ENCODE measurements at regions not wholly inside any gene's neighbourhood (a gene's known extent, or its start where the extent isn't known, plus 50 kb on each side); places are given as distances from the start of the nearest gene placed in this dataset.

DNA sequence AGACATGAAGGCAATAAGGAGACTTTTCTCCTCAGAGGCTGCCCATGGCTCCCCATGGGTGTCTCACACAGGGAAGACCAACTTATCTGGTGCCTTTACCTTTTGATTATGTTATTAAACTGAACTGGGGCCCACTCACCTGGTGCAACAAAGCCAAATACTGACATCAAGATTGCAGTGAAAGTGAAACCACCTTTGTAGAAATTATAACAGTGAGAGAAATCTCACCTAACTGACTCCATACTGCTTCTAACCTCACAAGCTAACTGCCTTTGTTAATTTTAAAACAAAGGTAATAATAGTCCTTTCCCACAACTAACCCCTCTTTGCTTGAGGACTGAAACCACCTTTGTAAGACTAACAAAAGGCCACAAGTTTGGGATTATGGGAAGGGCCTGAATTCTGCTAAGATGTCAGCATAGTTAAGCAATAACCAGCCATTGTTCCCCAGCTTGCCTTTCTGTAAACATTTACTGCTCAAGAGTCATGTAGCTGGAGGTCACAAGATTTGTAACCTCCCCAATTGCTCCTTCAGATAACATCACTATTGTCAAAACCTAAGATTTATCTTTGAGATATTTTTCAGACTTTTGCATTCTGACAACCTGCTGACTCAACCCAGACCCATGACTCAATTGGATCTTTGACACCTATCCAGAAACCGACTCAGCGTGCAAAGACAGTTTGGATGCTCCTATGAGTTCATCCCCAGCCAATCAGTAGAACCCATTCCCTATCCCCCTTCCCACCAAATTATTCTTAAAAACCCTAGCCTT, 420.3 kb upstream of the CFAP20DC start:
- no peak for DNase-seq (ENCODE audit: extremely low spot score)
- TF ChIP-seq SP1 (IDR thresholded peaks at IDR 0.05): no peak
- TF ChIP-seq FOXA1 (IDR thresholded peaks at IDR 0.05): no peak
- TF ChIP-seq ARNT (IDR thresholded peaks at IDR 0.05): no peak
- no peak for TF ChIP-seq SUZ12 (IDR thresholded peaks at IDR 0.05)
- no peak for TF ChIP-seq ELF4 (IDR thresholded peaks at IDR 0.05)
- TF ChIP-seq ZNF384 (IDR thresholded peaks at IDR 0.05): no peak
- no peak for TF ChIP-seq CTBP1 (IDR thresholded peaks at IDR 0.05; ENCODE audit: borderline replicate concordance)
- no peak for TF ChIP-seq LEF1 (IDR thresholded peaks at IDR 0.05; ENCODE audit: borderline replicate concordance)
- TF ChIP-seq, protein P1, sequence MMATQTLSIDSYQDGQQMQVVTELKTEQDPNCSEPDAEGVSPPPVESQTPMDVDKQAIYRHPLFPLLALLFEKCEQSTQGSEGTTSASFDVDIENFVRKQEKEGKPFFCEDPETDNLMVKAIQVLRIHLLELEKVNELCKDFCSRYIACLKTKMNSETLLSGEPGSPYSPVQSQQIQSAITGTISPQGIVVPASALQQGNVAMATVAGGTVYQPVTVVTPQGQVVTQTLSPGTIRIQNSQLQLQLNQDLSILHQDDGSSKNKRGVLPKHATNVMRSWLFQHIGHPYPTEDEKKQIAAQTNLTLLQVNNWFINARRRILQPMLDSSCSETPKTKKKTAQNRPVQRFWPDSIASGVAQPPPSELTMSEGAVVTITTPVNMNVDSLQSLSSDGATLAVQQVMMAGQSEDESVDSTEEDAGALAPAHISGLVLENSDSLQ (IDR thresholded peaks at IDR 0.05): no peak
- TF ChIP-seq BHLHE40 (IDR thresholded peaks at IDR 0.05; ENCODE audit: borderline replicate concordance): no peak
- TF ChIP-seq HDGF (IDR thresholded peaks at IDR 0.05; ENCODE audit: borderline replicate concordance): no peak
- no peak for TF ChIP-seq NFRKB (IDR thresholded peaks at IDR 0.05)
- no peak for TF ChIP-seq FOXM1 (IDR thresholded peaks at IDR 0.05; ENCODE audit: borderline replicate concordance)
- TF ChIP-seq FOXK2 (IDR thresholded peaks at IDR 0.05): no peak
- TF ChIP-seq TARDBP (IDR thresholded peaks at IDR 0.05): no peak
- ChIA-PET CTCF (no interaction called here), POLR2A (no interaction called here)

DNA sequence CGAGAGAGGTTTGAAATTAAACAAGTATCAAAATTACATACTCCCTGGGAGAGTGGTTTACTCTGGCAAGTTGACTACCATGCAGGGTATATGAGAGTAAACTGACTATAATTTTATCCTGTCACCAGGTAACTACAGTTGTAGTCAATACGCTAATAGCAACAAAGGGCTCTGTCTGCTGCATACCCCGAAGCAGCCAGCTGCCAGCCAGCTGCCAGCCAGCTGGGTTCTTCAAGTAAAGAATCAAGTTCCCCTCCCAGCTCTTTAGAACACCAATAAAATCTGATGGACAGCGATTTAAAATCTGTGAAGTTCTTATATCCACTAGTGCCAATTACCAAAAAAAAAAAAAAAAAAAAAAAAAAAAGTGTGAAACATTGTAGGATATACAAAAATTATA, 417.7 kb upstream of the CFAP20DC start:
- TF ChIP-seq SUZ12 (IDR thresholded peaks at IDR 0.05): no peak
- no peak for TF ChIP-seq BHLHE40 (IDR thresholded peaks at IDR 0.05; ENCODE audit: borderline replicate concordance)
- TF ChIP-seq ELF4 (IDR thresholded peaks at IDR 0.05): no peak
- TF ChIP-seq ARNT (IDR thresholded peaks at IDR 0.05): no peak
- TF ChIP-seq L3MBTL2 (conservative IDR thresholded peaks at IDR 0.05): no peak
- no peak for TF ChIP-seq TARDBP (IDR thresholded peaks at IDR 0.05)
- TF ChIP-seq LEF1 (IDR thresholded peaks at IDR 0.05; ENCODE audit: borderline replicate concordance): no peak
- no peak for TF ChIP-seq CTBP1 (IDR thresholded peaks at IDR 0.05; ENCODE audit: borderline replicate concordance)
- TF ChIP-seq HDGF (IDR thresholded peaks at IDR 0.05; ENCODE audit: borderline replicate concordance): no peak
- TF ChIP-seq, protein P1 (IDR thresholded peaks at IDR 0.05): no peak
- no peak for TF ChIP-seq FOXA1 (IDR thresholded peaks at IDR 0.05)
- TF ChIP-seq FOXK2 (IDR thresholded peaks at IDR 0.05): no peak
- no peak for TF ChIP-seq SP1 (IDR thresholded peaks at IDR 0.05)
- POLR2A ChIA-PET: no interaction called here
- DNase-seq (ENCODE audit: extremely low spot score): no peak
- CTCF ChIA-PET: no interaction called here

DNA sequence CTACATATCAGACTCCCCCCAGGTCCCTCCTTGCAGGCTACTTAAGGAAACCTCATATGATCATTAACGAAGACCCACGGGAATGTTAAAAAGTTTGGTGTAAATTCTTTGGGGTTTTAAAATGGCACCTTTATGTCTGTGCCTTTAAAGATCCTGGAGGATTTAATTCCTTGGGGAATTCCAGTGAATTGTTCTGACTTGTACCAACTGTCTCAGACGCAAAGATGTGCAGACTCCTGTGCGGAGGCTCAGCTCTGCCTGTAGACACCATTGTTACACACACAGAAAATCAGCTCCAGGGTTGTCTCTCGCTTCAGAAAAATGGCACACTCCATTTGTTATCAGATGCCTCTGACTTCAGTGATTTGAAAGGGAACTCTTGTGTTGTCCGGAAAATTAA, 414.4 kb upstream of the CFAP20DC start:
- CTCF ChIA-PET: no interaction called here

DNA sequence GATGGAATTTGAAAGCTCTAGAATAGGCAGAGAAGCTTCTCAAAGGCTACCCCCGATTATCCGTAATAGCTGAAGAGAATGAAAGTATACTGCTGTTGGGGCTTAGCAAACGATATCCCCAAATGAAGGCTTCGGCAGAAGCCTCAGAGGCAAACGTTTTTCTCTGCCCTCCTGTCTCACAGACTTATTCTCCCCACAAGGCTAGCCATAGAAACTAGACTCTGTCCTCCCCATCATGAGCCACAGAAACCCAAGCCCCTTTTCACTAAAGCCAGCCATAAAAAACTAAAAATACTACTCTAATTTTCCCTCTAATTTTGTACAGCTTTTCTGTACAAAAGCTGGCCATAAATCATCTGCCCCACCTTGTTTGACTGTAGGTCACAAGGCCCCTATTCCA, 413.4 kb upstream of the CFAP20DC start:
- no peak for TF ChIP-seq NFRKB (IDR thresholded peaks at IDR 0.05)
- TF ChIP-seq, protein P1 (IDR thresholded peaks at IDR 0.05): no peak
- TF ChIP-seq TARDBP (IDR thresholded peaks at IDR 0.05): no peak
- no peak for TF ChIP-seq SP1 (IDR thresholded peaks at IDR 0.05)
- no peak for TF ChIP-seq SUZ12 (IDR thresholded peaks at IDR 0.05)
- no peak for TF ChIP-seq ZNF384 (IDR thresholded peaks at IDR 0.05)
- TF ChIP-seq ARNT (IDR thresholded peaks at IDR 0.05): no peak
- TF ChIP-seq CTBP1 (IDR thresholded peaks at IDR 0.05; ENCODE audit: borderline replicate concordance): no peak
- no peak for TF ChIP-seq FOXM1 (IDR thresholded peaks at IDR 0.05; ENCODE audit: borderline replicate concordance)
- ChIA-PET CTCF (no interaction called here), POLR2A (no interaction called here)
- DNase-seq (ENCODE audit: extremely low spot score): no peak

More for the DNA sequence above, 414.4 kb upstream of the CFAP20DC start:
- POLR2A ChIA-PET: no interaction called here
- TF ChIP-seq ELF4 (IDR thresholded peaks at IDR 0.05) (no peak), CTBP1 (IDR thresholded peaks at IDR 0.05; ENCODE audit: borderline replicate concordance) (no peak)
- no peak for DNase-seq (ENCODE audit: extremely low spot score)

DNA sequence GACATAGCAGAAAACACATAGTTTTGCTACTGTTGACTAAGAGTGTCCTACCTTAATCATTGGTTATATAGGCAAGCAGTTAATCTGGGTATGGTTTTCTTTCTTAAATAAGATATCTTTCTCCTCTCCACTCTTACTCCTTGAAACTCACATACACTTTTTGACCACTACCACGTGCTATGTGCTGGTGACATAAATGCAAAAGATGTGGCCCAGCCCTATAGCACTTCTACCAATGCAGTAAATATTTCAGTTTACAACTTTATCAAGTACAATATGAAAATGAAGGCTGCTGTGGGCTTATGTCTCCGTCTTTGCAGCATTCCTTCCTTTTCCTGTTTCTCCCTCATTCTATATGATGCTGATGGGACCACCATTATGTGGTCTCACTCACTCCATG, 410.2 kb upstream of the CFAP20DC start:
- no peak for DNase-seq (ENCODE audit: extremely low spot score)
- POLR2A ChIA-PET: no interaction called here
- CTCF ChIA-PET: no interaction called here
- TF ChIP-seq SP1 (IDR thresholded peaks at IDR 0.05): no peak
- TF ChIP-seq HDGF (IDR thresholded peaks at IDR 0.05; ENCODE audit: borderline replicate concordance): no peak
- no peak for TF ChIP-seq FOXK2 (IDR thresholded peaks at IDR 0.05)
- no peak for TF ChIP-seq SUZ12 (IDR thresholded peaks at IDR 0.05)

DNA sequence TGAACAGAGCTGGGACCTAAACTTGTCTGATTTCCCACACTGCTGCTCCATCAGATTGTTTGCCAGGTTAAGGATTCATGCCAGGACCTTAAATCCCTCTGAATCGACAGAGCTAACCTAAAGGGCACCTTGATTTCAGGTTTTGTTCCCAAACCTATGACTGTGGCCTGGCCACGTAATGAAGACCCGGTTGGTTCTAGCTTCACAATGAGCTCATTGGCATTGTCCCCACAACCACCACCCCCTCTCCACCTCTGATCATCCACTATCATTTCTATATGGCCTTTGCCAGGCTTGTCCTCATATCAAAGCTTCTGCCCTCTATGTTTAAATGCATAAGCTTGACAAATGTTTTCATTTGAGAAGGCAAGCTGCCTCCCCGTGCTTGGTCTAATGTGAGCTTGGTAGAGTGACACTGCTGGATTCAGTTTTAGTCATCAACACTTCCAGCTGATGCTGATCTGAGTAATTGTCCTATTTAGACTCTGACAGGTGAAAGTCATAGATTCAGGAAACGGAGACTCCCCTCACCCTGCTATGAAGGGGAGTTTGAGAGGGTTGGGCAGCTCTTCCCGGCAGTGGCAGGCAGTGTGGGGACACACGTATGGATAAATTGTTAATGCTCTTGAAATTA, 407.1 kb upstream of the CFAP20DC start:
- ChIA-PET POLR2A (no interaction called here), CTCF (no interaction called here)
- no peak for DNase-seq (ENCODE audit: extremely low spot score)
- TF ChIP-seq ZNF384 (IDR thresholded peaks at IDR 0.05) (no peak), FOXA1 (IDR thresholded peaks at IDR 0.05) (no peak), ELF4 (IDR thresholded peaks at IDR 0.05) (no peak), CTBP1 (IDR thresholded peaks at IDR 0.05; ENCODE audit: borderline replicate concordance) (no peak), TARDBP (IDR thresholded peaks at IDR 0.05) (no peak), ARNT (IDR thresholded peaks at IDR 0.05) (no peak), FOXM1 (IDR thresholded peaks at IDR 0.05; ENCODE audit: borderline replicate concordance) (no peak), SUZ12 (IDR thresholded peaks at IDR 0.05) (no peak), SP1 (IDR thresholded peaks at IDR 0.05) (no peak), LEF1 (IDR thresholded peaks at IDR 0.05; ENCODE audit: borderline replicate concordance) (no peak), FOXK2 (IDR thresholded peaks at IDR 0.05) (no peak), L3MBTL2 (conservative IDR thresholded peaks at IDR 0.05) (no peak), BHLHE40 (IDR thresholded peaks at IDR 0.05; ENCODE audit: borderline replicate concordance) (no peak), NFRKB (IDR thresholded peaks at IDR 0.05) (no peak), HDGF (IDR thresholded peaks at IDR 0.05; ENCODE audit: borderline replicate concordance) (no peak)
- TF ChIP-seq, protein P1 (IDR thresholded peaks at IDR 0.05): no peak
